ENCODE measurements at regions not wholly inside any gene's neighbourhood (a gene's known extent, or its start where the extent isn't known, plus 50 kb on each side); places are given as distances from the start of the nearest gene placed in this dataset.

DNA sequence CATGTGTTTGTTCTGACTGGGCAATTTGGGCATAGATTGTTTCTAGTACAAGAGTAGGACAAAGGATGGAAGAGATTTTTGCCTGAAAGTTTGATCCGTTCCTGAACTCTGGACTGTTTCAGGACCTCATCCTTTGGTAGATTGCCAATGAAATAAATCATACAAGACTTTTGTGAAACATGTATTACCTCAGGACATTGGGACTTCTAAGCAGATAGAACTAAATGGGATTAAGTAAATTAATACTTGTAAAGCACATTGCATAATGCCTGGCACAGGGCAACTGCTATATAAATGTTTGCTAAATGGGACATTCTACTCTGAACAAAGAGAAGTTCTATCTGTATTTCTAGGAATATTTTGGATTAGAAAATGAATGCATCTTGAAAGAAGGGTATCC lies 164.8 kb upstream of the RPS6KA3 start:
- no peak for DNase-seq (ENCODE audit: low spot score)

DNA sequence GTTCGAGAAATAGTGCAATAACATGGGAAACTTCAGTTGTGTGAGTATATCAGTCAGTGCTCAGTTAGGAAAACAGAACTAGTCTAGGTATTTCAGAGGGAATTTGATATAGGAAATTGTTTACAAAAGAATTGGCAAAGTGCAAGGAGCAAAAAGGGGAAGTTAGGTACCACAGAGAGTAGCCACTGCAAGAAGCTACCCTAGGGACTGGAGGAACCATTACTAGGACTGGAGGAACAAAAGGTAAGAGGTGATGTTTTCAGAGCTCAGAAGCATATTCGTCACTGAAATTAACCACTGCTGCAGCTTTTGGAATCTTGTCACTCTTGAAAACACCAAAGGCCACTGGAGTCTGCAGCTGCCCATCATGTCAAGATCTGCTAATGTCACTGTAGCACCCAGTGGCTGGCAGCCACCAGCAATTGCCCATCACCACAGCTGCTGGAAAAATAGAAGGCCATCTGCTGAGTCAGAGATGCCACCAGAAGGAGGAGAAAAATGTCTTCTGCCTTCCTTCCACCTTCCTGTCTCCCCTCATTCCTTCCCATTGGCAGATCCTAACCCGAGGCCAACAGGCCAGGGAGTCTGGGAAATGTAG lies 160.6 kb upstream of the RPS6KA3 start:
- DNase-seq (ENCODE audit: low spot score), result no peak

DNA sequence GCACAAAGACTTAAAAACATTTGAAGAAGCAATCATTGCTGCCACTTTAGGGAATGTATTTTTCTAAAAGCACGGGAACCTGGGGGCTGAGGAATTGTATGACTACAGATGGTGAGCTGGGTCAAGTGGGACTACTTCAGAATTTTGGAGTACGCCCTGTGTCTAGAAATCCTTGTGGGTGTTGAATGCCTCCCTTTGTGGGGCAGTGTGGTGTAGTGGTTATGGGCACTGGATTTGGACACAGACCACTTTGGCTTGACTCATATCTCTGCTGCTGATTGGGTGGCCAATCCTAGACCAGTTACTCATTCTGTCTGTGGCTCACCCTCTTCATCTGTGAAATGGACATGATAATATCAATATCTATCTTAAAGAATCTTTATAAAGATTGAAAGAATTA lies 155.0 kb upstream of the RPS6KA3 start:
- DNase-seq (ENCODE audit: low spot score), result no peak

DNA sequence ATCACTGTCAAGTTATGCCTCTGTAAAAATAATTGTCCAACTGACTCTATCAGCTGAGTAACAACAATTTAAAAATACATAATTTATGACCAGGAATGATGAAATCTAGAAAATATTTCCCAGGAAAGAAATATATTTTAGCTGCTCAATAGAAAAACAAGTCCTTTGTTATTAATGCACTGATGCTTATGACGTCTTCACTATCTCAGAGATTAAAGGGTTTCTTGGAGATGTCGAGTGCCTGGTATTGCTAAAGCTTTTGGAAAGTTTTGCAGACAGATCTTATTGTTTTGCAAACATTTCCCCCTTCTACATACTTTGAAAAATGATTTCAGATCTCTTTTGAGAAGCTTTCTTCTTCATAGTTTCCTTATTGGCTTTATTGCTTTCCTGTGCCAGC lies 154.6 kb upstream of the RPS6KA3 start:
- no peak for DNase-seq (ENCODE audit: low spot score)

DNA sequence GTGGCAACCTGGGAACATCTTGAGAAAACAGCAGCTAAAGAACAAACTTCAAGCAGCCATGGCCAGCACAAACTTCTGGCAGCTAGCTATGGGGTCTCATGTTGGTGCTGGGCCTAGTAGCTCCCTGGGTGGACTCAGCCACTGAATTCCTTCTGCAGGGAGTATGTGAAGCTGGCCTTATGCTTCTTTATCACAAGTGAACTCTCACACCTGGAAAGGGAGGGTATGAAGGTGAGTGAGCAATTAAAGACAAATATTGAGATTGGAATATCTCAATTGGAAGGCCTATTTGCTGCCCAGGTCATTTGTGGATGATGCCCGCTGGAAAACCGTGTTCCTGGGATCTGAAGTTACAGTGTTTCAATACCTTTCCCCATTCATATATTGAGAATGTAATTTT lies 153.3 kb upstream of the RPS6KA3 start:
- DNase-seq (ENCODE audit: low spot score), result no peak

DNA sequence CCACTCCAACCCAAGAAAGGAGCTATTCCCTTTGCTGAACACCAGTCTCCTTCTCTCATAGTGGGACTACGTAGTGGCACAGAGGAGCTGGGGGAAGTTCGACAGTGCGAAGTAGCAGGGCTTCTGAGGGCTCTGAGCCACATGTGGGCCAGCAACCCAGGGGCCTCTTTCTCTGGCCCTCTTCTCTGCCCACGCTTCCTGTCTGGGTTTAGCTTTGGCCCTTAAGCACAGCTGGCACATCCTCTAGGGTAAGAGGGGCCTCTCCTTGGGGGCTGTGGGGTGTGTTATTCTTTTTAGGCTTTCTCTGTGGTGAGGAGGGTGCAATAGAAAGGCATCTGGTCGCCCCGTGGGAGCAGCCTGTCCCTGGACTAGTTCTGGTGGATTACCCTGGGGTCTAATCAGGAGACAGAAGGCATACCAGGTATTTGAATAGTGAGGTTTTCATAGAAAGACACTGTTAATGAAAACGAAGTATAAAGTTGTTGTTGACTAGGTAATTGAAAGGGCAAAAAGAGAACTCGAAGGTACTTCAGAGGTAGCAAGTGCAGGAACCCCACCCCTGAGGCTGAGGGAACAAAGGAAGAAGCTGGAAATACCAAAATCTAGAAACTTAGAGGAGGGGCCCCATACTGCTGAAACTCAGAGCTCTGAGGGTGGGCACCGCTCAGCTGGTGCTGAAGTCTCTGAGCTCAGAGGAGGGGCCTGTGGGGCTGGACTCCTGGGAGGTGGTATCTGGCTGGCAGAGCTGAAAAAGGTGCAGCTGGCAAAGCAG lies 151.9 kb upstream of the RPS6KA3 start:
- no peak for DNase-seq (ENCODE audit: low spot score)

DNA sequence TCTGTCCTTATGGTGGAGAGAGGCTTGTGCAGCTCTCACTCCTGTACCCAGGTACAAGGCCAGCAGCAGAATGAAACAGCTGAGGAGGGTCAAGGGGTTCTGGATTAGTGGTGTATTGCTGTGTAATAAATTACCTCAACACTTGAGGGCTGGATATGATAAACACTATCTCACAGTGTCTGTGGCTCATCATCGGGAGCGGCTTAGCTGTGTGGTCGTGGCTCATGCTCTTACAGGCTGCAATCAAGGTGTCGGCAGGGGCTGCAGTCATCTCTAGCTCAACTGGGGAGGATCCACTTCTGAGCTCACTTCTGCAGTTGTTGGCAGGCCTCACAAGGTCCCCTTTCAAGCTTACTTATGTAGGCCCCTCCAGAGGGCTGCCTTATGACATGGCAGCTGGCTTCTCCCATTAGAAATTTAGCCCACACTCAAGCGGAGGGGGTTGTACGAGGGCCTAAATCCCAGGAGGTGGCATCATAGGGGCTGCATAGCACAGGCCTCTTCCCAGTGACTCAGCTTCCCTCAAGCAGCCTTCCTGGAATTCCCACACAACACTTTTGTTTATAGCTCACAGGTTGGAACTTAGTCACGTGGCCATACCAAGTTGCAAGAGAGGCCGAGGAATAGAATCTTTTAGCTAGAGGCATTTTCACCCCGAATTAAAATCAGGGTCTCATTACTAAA lies 148.2 kb upstream of the RPS6KA3 start:
- no peak for DNase-seq (ENCODE audit: low spot score)

DNA sequence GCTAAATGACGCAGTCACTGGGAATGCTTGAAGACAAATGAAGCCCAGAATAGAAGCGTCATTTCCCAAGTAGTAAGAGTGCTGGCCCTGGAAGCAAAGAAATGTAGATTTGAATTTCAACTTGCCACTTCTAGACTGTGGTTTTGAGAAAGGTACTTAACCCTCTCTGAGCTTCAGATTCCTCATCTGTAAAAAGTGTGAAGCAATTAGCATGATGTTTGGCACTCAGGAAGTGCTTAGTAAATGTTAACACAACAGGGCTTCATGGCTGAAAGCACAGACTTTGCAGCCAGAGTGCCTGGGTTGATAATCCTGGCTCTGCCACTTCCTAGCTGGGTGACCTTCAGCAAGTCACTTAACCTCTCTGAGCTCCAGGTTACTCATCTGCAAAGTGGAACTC lies 147.4 kb upstream of the RPS6KA3 start:
- DNase-seq (ENCODE audit: low spot score), result no peak

DNA sequence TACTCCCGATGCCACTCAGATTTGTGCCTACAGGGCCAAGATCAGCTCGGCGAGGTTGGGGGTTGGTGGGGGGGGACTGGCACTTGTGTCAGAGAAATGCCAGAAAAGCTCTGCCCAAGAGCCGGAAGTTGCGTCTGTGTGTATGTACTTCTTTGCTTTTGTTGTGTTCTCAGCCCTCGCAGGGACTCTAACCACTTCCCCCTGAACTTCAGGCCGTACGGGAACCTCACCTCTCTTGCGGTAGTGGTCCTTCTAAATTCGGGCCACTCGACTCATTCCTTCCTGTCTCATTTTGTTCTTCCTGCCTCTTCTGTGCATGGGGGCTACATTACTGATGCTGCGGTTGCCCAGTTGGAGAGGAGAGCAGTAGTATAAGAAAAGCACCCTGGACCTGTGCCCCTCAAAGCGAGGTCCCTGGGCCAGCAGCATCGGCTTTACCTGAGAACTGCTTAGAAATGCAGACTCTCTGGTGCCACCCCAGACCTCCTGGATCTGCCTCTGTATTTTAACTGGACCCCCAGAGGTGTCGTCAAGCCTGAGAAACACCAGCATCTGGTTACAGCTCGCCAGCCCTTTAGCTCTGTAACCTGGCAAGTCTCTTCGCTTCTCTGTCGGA lies 146.3 kb upstream of the RPS6KA3 start:
- no peak for DNase-seq (ENCODE audit: low spot score)

DNA sequence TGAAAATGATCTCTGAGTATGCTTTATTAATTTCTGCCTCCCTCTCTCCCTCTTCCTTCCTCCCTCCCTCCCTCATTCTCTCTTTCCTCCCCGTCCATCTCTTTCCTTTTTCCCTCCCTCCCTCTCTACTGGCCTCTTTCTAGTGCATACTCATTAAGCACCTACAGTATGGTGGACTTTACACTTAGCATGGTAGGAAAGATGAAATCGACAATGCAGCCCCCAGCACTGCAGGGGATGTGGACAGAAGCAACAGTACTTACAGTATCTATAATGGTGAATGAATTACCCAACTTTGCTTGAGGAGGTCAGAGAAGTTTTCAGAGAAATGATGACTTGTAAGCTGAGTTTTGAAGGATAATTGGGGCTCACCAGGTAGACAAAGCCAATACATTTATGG lies 143.8 kb upstream of the RPS6KA3 start:
- no peak for DNase-seq (ENCODE audit: low spot score)

DNA sequence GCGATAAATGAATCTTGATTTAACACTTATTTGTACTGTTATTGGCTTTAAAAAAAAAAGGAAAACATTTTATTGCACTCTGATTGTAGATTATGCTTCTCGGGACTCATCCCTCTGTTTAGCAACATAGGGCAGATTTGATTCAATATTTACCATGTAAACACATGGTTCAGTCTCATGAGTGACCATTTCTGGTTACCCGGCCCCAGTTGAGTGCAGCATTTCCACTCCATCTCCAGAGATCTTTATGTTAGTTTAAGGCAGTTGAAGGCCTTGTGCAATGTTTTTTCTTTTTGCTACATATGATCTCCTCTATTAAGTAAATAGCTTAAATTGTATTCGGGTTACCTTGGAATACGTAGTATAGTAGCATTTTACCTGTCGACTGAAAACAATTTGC lies 143.3 kb upstream of the RPS6KA3 start:
- peak; percentile 12 for DNase-seq (ENCODE audit: low spot score)

DNA sequence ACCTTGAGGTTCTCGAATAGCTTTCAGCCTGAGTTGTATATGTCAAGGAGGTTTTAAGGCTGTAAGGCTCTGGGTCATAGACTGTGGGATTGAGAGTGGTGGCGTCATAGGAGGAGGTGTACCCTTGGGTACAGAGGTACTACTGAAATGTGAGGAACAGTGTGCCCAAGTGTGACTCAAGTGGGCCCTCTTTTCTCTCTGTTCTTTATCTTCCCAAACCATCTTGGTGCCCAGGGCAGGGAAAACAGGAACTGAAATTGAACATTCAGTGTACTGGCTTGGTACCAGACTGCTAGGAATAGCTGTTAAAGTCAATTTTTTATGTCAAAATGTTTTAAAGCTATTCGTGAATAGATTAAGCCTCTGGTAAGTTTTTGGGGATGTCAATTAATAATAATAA lies 136.2 kb upstream of the RPS6KA3 start:
- DNase-seq (ENCODE audit: low spot score), result no peak

DNA sequence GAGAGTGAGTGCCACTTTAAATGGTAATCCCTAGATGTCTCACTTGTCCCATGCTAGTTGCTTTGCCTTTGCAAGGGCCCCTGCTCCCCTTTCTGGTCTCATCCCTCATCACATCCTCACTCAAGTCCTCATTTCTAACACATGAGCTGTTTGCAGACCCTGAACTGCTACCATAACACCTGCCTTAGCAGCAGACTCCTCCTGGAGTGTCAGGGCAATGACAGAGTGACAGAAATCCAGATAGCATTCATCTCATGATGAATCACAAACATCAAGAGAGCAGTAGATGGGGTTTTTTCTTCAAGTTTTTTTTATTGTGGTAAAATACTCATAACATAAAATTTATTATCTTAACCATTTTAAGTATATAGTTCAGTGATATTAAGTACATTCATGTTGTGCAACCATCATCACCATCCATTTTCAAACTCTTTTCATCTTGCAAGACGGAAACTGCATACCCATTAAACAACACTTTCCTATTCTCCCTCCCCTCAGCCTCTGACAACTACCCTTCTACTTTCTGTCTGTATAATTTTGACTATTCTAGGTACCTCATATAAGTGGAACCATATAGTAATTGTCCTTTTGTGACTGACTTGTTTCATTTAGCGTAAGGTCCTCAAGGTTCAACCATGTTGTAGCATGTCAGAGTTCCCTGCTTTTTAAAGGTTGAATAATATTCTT lies 133.2 kb upstream of the RPS6KA3 start:
- no peak for DNase-seq (ENCODE audit: low spot score)

DNA sequence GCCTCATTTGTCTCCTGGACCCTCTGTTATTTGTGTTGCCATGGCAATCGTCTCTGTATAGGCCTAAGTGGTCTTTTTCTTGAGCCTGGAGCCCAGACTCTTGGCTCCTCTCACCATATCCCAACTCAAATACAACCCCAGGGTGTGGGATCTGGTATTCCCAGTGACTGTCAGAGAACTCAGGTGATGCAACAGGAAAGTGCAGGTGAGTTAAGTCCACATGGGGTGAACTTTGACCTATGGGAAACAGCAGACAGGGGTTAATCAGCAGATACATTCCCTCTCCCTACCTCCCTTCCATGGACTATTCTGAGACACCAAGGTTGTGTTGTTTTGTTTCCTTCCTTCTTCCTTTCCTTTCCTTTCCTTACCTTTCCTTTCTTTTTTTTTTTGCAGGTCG lies 130.9 kb upstream of the RPS6KA3 start:
- DNase-seq (ENCODE audit: low spot score), result peak; percentile 15

DNA sequence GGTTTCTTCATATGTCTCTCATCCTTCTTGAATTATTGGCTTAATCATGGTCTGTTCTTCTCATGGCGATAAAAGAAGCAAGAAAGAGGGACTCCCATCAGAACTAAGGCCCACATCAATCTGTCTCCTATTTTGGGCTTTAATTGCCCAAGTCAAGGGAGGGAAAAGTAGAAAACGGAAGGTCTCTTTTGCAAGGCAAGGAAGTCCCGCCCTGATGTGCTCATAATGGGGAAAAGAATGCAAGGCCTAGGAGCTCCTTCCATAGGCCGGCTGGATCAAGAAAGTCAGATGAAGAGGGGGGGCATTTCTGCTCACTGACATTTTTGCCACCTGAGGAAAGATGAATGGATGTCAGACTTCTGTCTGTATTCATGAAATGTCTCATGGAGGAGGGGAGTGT lies 127.7 kb upstream of the RPS6KA3 start:
- no peak for DNase-seq (ENCODE audit: low spot score)

DNA sequence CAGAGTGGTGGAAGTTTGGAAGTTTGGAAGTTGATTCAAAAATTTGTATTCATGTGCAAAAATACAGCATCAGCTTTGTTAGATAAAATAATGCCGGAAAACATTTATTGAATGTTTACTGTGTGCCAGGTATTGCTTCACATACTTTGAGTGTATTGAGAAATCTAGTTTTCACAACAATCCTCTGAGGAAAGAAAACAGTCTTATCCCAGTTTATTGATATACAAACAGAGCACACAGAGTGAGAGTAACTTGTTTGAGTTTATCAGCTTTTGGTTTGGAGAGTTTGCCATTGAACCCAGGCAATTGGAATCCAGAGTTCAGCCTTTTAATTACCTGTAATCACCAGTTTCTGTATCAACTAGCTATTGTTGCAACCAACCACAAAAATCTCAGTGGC lies 127.2 kb upstream of the RPS6KA3 start:
- DNase-seq (ENCODE audit: low spot score), result no peak

DNA sequence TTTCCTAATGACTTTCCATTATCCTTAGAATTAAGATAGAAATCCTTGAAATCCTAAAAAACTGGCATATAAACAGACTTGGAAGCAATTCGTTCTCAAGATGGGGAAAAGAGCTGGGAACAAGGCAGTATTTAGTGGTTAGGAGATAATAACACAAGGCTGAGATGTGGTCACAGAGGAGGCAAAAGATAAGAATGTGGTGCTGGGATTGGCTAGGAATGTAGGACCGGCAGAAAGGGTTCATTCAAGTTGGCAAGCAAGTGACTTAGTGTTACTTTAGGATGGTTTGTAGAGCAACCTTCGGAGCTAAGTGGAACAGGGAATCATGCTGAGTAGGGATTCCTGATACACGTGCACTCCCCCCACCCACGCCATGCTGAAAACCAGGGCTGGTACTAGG lies 121.9 kb upstream of the RPS6KA3 start:
- DNase-seq (ENCODE audit: low spot score), result no peak

DNA sequence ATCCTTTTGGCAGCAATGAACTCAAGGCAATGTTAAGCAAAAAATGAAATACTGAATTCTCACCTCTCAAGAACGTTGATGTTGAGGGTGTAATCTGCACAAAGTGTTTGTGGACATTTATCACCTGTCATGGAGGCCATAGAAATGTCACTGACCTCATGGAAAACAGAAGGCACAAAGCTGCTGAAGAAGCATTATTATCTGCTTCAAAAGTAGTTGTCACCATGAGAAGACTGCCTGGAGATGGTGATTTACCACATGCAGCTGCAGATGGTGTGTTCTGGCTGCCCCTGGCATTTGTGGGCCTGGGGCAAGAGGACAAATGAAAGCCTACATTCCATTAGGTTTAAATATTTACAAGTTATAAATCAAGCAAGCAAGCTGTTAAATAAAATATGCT lies 116.8 kb upstream of the RPS6KA3 start:
- no peak for DNase-seq (ENCODE audit: low spot score)

DNA sequence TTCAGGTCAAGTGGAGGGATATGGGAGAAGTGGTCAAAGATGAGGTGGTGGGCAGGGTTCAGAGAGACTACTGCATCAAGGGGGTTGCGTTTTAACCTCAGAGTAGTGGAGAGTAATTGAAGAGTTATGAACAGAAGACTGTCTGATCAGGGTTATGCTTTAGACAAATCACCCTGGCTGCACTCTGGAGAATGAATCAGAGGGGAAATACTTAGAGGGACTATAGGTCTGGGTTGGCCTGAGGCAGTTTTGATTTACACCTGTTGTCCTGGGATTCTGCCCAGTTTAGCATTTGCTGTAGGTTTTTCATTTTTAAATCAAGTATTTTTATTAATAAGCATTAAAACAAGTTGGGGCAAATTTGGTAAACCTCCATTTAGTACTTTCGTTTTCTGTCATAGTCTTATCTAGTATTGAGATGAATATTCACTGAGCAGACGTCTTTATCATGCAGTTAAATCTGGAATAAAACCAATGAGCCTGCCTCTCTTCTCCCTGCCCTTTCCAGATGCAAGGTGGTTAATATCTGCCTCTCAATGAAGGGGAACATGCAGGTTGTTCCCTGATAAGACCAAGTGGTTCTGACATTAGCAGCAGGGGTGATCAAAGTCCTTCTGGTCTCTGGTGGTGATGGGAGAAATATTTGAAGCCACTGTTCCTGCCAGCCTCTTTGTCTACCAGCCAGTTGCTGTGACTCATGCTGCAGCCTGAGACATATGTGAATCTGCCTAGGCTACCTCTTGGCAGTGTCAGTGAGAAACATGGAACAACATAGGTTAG lies 116.0 kb upstream of the RPS6KA3 start:
- DNase-seq (ENCODE audit: low spot score), result no peak

DNA sequence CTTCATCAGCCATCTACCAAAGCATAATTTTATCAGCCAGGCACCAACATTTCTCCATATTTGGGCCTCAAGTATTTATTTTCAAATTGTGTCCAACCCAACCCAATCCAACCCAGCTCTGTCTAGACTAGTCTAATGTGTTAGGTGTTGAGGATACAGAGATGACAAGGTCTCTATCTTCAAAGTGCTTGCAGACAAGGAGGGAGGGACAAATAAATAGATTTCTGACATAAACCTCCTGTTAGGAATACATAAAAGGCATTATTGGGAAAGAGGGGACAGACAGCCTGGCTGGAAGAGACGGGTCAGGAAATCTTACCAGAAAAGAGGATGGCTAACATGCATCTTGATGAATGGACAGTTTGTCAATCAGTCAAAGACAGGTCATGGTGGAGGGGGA lies 115.4 kb upstream of the RPS6KA3 start:
- no peak for DNase-seq (ENCODE audit: low spot score)

DNA sequence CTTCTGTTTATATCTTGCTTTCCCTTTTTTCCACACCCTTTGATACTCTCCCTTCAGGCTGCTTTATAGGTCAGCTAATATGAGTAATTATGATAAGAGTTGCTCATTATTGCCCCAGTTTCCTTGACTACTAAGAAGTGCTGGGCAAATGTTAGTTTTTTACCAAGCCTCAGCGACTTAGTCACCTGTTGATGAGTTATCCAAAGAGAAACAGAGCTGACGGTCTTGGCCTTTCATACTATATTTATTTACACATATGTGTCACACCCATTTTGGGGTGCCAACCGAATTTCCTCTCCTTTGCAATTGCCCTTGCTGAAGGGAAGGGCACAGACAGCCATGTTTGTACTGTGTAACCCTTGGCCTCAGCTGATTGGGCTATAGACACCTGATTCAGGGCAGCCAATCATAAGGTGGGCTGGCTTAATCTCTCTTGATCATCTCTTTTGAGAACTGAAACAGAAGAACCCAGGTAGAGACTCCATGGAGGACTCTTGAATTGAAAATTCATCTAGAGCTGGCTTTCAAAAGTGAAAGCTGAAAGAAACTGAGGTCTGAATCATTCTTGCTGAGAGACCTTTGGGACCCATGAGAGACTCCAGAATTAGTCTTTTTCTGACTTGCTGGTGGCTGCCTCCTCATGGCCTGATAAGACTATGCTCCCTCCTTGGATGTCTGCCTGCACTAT lies 111.7 kb upstream of the RPS6KA3 start:
- DNase-seq (ENCODE audit: low spot score), result no peak

Data from HuH-7 (cell line).